Stimulated activated CD4-positive, alpha-beta T cell treated with anti-CD3 and anti-CD28 coated beads, Interleukin-4, amount 100 ng/mL, for 1 hour (primary cell): ENCODE measurements at regions not wholly inside any gene's neighbourhood (a gene's known extent, or its start where the extent isn't known, plus 50 kb on each side); places are given as distances from the start of the nearest gene placed in this dataset.
"Not testable (repeated sequence)": the region's sequence is repeated elsewhere in the genome, so short reads cannot be mapped to it uniquely, and the experiment has no call there.

ENCODE experiments used
- DNase-seq: peaks from one replicate; pipeline ENCODE4 v3.0.0-alpha.2; 2020

GRCh38 chr6:1197309-1197708 is 114.6 kb upstream of the FOXQ1 start:
- DNase-seq, result no peak

DNA sequence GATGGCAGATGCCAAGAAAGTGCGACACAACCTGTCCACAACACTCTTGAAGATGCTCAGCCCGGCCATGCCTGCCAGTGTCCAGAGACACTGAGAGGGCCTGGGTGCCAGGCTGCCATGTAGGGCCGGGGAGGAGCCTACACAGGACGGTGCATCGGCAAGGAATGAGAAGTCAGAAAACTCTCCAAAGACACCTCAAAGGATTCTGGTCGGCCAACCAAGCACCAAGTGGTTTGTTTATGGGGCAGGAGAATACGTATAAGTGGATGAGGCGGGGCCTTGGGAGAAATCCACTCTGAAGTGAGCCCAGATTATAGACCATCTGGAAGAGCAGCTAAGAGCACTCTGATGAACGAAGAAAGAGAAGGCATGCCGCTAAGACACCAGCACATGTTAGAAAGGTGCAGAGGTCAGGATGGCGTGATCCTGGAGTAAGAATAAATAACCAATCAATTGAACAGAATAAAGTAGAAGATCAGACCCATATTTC is 120.7 kb upstream of the FOXQ1 start:
- DNase-seq, result no peak

- DNase-seq, result no peak
Measured at GRCh38 chr6:1190366-1190765, 121.5 kb upstream of the FOXQ1 start.

GRCh38 chr6:1188199-1188598 is 123.7 kb upstream of the FOXQ1 start:
- no peak for DNase-seq

GRCh38 chr6:1187293-1188131 is 124.4 kb upstream of the FOXQ1 start:
- DNase-seq, result no peak

DNA sequence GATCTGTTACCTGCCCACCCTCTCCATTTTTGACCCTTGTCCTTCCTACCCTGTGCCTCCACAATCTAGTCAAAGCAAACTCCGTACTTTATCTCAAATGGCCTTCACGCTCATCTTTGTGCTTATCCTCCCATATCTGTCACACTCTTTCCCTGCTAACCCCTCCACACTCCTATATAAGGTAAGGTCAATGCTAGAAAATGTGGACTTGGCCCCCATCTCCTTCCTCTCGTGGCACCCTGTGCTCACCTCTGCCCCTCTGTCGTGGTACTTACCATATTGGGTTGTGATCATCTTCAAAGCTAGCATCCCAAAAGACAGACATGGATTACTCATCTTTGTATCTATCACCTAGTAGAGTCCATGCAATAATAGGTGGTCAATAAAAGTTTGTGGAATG is 127.6 kb upstream of the FOXQ1 start:
- DNase-seq, result no peak

GRCh38 chr6:1182722-1183521 is 129.0 kb upstream of the FOXQ1 start:
- DNase-seq, result no peak

- DNase-seq, result no peak
Measured at GRCh38 chr6:1181939-1182605, 129.8 kb upstream of the FOXQ1 start.

- no peak for DNase-seq
Measured at GRCh38 chr6:1179571-1180459, 132.1 kb upstream of the FOXQ1 start.

- no peak for DNase-seq
Measured at GRCh38 chr6:1178590-1178989, 133.3 kb upstream of the FOXQ1 start.

GRCh38 chr6:1176567-1176966 is 135.3 kb upstream of the FOXQ1 start:
- no peak for DNase-seq

GRCh38 chr6:1175877-1176276 is 136.0 kb upstream of the FOXQ1 start:
- DNase-seq, result no peak

DNA sequence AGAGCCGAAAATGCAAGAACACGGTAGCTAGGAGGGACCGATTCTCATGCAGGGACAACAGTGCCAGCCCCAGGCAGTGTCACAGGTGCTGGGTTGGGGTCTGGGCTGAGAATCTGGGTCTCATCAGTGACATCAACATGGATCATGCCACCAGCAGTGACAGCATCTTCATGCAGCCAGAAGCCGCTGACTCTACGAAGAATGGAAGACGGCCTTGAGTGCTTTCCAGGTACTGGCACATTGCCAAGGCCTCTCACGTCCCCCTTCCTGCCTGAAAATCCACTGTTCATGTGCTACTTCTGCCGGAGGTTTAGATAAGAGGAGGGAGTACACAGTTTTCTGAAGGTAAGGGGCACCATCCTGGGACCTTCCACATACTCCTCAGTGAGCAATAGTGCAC is 141.1 kb upstream of the FOXQ1 start:
- DNase-seq, result no peak

DNA sequence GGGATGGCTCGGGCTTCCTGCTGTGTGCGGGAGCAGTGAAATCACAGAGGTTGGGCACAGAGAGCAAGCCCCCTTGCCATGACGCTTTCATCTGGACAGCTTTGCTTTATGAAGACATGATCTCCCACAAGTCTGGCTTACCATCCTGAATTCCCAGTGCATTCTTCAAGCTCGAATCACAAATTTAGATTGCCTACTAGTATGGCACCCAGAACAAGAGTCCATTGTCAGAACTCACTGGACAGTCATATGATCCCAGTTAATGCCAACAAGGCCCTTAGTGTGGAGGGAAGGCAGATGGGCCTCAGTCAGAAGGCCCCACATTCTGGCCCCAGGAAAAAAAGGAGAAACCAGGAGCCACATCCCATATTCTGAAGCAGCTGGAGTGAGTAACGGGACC is 147.3 kb upstream of the FOXQ1 start:
- DNase-seq, result no peak

DNA sequence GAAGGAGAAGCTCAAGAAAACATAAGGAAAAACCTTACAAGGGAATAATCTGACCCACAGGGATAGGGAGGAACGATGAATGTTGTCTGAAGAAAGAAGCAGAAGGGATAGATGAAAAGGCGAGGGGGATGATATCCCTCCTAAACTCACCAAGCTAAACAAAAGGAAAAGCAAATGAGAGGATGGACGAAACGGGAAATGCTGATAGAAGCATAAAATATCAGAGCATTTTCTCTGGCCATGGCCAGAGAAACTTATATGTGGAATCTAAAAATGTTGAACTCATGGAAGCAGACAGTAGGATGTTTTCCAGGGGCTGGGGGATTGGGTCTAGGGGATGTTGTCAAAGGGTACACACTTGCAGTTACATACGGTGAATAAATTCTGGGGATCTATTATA is 148.4 kb upstream of the FOXQ1 start:
- DNase-seq, result no peak

DNA sequence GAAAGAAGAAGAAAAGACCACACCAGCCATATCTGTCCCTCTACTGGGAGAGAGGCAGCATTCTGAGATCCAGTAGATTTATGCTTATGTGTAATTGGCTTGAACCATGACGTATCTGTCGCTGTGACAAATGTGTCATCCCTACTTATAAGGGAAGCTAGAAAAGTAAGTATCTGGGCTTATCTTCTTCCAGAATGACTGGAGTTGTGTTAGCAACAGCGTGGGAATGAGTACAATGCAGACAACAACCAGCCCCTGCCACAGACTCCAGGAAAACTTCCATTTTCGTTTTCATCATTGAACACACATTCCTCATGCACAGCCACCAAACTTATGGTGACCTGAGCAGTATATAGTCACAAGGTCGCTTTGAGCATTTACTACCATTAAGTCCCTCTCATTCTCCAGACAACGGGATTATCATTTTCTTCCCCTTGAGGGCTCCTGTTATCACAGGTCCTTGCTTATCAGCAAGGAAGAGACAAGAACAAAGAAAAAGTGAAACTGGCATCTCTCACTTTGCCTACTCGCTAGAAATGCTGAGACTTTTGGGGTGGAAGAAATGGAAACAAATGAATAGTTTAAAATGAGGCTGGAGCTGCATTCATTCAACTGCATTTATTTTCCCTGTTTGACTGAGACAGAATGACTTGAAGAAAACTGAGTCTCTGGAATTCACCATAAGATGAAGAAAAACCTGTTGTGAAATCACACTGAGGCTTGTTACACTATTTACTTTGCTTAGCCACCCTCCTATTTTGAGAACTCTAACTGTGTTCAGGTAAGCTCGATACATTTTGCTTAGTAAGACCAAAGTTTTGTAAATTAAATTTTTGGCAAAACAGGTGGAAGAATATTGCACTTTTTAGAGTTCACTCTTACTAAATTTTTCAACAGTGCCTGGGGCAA is 149.3 kb upstream of the FOXQ1 start:
- DNase-seq, result no peak

DNA sequence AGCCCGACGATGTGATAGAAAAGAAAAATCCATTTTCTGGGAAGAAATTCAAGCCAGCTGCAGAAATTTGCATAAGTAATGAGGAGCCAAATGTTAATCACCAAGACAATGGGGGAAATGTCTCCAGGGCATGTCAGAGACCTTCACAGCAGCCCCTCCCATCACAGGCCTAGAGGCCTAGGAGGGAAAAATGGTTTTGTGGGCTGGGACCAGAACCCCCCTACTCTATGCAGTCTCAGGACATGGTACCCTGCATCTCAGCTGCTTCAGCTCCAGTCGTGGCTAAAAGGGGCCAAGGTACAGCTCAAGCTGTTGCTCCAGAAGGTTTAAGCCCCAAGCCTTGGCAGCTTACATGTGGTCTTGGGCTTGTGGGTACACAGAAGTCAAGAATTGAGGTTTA is 155.5 kb upstream of the FOXQ1 start:
- not testable (repeated sequence) for DNase-seq

GRCh38 chr6:1153696-1154245 is 158.1 kb upstream of the FOXQ1 start:
- DNase-seq, result no peak

DNA sequence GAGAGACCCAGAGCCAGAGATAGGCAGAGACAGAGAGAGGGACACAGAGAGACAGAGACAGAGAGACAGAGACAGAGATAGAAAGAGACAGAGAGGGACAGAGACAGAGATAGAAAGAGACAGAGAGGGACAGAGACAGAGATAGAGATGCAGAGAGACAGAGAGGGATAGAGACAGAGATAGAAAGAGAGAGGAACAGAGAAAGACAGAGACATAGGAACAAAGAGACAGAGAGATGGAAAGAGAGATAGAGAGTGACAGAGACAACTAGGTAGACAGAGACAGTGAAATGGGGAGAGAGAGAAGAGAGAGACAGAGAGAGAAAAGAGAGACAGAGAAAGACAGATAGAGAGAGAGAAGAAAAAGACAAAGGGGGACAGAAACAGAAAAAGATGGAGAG is 165.4 kb upstream of the FOXQ1 start:
- DNase-seq, result no peak

DNA sequence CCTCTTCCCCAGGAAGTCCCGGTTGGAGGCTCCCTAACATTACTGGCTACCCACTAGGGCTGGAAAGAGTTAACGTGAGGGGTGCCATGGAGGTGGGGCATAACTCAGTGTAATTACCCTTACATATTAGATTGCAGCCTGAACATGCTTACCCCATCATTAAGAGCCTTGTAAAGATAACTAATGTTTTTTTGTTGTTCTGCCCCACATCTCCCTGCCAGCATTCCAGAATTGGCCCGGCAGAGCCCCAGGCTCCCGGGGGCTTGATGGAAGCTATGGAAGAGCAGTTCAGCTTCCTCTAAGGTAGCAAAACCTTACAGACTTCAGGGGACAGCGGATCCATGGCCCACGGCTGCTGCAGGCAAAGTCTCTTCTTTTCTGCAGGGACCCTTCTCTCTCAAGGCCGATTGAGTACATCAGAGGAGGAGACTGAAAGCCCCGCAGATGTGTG is 166.1 kb upstream of the FOXQ1 start:
- DNase-seq, result no peak
